ENCODE measurements at regions not wholly inside any gene's neighbourhood (a gene's known extent, or its start where the extent isn't known, plus 50 kb on each side); places are given as distances from the start of the nearest gene placed in this dataset.

GRCh38 chr22:25453058-25453457 lies 111.4 kb upstream of the GRK3 start:
- no peak for TF ChIP-seq POLR2A (IDR thresholded peaks at IDR 0.05)
- no peak for TF ChIP-seq CTCF (IDR thresholded peaks at IDR 0.05)

Measured in vagina (tissue), 2 donors.